CD4-positive, alpha-beta T cell treated with Interleukin-4 for 4 hours (primary cell): ENCODE measurements at regions not wholly inside any gene's neighbourhood (a gene's known extent, or its start where the extent isn't known, plus 50 kb on each side); places are given as distances from the start of the nearest gene placed in this dataset.
"Not testable (repeated sequence)": the region's sequence is repeated elsewhere in the genome, so short reads cannot be mapped to it uniquely, and the experiment has no call there.

Experiments used
- DNase-seq: peaks from one replicate; pipeline ENCODE4 v3.0.0-alpha.2; 2020

DNA sequence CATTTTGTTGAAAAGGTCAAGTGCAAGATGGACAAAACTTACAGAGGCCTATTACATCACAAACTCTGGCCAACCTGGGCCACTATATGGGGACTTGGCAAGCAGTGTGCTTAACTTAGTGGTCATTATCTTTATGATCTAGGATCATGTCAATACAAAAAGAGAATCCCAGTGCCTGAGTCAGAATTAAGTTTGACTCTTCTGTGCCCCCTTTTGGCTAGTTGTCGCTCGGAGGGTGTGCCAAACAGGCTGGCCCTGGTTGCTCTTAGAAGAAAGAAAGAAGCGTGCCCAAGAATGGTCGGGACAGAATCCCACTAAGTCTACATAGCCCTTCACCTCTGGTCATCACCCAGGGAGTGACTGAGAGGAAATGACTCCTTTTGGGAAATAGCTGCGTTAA lies 100.1 kb downstream of the EIF4E start:
- peak; percentile 20 for DNase-seq

DNA sequence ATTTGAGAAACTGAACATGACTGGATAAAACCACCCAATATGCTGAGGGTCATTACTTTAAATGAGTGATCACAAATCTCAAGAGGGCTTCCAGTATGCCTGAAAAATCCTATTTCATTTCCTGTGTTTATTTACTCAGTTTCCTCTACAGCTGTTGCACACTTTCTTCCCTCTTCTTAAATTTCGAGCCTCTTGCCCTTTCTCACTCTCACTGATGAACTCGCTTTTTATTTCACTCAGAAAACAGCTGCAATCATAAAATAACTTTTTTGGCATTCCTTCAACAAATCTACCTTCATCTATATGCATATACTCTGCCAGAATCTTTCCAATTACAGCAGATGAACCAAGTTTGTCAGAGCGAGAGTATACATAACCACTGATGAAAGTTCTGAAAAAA lies 101.3 kb downstream of the EIF4E start:
- DNase-seq = no peak

DNA sequence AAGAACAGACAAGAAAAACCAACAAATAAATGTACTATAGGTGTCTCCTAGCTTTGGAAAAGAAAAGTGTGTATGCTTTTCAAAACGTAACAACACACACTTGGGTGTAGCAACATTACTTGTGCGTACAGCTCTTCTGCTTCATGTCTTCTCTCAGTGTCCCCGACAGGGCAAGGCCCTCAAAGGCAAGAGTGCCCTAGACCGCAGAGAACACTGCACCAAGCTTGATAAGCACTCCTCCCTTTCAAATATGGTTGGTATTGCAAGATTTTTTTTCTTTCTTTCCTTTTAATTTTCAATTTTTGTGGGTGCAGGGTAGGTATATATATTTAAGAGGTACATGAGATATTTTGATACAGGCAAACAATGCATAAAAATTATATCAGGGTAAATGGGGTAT lies 106.8 kb downstream of the EIF4E start:
- DNase-seq = no peak

DNA sequence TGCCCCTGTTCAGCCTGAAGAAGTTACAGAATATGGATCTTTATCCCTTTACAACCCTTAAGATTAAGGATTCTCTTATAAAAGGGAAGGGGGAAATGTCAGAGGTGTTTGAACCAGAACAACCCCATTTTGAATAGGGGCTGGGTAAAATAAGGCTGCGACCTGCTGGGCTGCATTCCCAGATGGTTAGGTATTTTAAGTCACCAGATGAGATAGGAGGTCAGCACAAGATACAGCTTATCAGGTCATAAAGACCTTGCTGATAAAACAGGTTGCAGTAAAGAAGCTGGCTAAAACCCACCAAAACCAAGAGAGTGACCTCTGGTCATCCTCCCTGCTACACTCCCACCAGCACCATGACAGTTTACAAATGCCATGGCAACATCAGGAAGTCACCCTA lies 110.8 kb downstream of the EIF4E start:
- DNase-seq = not testable (repeated sequence)

- no peak for DNase-seq
These were observed 112.1 kb downstream of the EIF4E start for GRCh38 chr4:98816816-98817215.

GRCh38 chr4:98816386-98816785 lies 112.5 kb downstream of the EIF4E start:
- no peak for DNase-seq

- no peak for DNase-seq
These were observed 124.5 kb downstream of the EIF4E start for GRCh38 chr4:98804403-98804802.

DNA sequence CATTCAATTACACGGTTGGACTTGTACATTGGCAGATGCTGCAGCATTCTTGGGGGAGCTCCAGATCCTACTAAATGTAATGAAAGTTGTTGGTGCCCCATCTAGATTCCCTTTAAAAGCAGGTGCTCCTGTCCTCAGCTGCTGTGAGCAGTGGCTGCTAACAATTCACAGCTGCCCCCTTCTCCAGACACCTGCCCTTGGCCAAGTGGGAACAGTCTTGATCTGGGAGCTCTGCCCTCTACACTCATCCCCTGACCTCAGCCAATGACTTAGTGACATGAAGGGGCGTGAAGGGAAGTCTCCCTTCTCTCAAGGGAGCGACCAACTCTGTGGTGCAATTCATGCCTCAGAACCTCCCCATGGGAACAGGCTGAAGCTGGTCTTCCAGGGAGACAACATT lies 125.7 kb downstream of the EIF4E start:
- DNase-seq = no peak

GRCh38 chr4:98802770-98803198 lies 126.1 kb downstream of the EIF4E start:
- no peak for DNase-seq

DNA sequence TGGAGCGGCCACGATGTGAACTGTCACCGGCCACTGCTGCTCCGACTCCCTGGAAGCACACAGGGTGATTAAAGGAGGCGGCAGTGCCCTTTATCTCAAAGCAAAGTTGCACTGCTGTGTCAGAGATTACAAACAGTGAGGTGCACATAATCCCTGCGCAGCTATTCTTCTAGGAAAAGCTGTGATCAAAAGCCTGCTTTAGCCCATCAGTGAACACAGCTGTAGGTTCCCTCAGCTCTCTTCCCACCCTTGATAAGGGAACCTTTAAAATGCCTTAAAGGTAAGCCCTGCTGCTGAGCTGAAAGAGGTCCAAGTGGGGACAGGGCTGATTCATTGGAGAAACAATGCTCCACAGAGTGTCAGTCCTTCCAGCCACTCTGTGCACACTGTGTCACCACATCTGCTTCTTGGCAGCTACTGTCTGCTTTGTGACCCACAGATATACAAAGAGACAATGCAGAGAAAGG lies 127.6 kb downstream of the EIF4E start:
- no peak for DNase-seq

- no peak for DNase-seq
These were observed 131.9 kb downstream of the EIF4E start for GRCh38 chr4:98796991-98797390.

- DNase-seq = no peak
These were observed 134.2 kb downstream of the EIF4E start for GRCh38 chr4:98794565-98795205.

GRCh38 chr4:98793658-98794057 lies 135.2 kb upstream of the TSPAN5 start:
- no peak for DNase-seq

GRCh38 chr4:98786866-98787265 lies 128.5 kb upstream of the TSPAN5 start:
- DNase-seq = no peak

- DNase-seq = no peak
These were observed 126.7 kb upstream of the TSPAN5 start for GRCh38 chr4:98784947-98785706.

DNA sequence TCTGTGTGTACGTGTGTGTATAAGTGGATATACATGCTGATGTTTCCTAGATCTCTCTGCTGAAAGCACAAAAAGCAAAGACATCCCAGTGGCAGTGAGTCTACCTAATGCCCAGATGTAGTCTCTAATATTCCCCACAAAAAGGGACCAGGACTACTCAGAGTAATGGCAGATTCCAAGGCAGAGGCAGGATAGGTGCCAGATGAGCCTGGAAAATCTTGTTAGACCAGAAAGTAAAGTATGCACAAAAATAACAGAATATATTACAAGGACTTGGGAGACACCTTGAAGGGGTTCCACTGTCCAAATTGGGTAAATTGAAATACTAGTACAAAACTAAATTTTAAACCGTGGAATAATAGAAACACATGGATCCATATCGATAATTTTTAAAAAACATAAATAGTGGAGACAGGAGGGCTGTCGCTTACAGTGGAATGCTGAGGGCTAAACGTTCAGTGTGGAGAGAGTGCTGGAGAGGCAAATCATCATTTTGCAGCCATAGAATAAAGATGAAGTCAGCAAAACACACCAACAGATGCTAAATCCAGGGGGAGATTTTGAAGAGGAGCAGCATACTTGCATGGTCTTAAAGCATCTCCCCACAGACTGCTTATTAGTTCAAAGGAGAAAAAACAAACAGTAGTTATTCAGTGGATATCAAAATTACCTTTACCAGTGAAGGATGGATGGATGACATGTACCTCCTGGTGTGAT lies 123.4 kb upstream of the TSPAN5 start:
- no peak for DNase-seq

DNA sequence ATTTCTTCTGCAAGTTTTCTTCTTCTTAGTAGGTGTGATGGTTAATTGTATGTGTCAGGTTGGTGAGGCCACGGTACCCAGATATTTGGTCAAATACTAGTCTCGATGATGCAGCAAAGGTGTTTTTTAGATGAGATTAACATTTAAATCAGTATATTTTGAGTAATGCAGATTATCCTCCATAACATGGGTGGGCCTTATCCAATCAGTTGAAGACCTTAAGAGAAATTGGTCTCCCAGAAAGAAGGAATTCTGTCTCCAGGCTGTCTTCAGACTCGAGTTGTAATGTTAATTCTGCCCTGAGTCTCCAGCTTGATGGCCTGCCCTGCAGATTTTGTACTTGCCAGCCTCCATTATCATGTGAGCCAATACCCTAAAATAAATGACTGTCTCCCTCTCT lies 122.5 kb upstream of the TSPAN5 start:
- no peak for DNase-seq

- DNase-seq = no peak
These were observed 120.7 kb upstream of the TSPAN5 start for GRCh38 chr4:98779088-98779487.

- DNase-seq = no peak
These were observed 119.8 kb upstream of the TSPAN5 start for GRCh38 chr4:98778206-98778605.

DNA sequence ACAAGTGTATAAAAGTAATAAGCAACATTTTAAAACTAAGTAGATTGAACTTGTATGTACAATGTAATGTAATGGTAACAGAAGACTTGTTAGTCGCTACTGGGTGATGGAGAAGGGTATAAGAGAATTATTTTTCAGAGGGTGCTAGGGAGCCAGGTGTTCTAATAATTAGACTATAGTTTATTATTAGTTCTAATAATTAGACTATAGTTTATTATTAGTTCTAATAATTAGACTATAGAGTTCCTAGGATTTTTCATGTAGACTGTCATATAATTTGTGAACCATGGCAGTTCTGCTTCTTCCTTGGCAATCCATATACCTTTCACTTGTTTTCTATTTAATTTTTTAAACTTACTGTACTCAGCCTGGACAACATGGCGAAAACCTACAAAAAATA lies 117.3 kb upstream of the TSPAN5 start:
- no peak for DNase-seq

GRCh38 chr4:98773638-98774037 lies 115.2 kb upstream of the TSPAN5 start:
- no peak for DNase-seq

GRCh38 chr4:98771959-98772632 lies 113.7 kb upstream of the TSPAN5 start:
- no peak for DNase-seq

GRCh38 chr4:98765771-98766170 lies 107.4 kb upstream of the TSPAN5 start:
- no peak for DNase-seq
